HCT116 (cell line): ENCODE measurements at regions not wholly inside any gene's neighbourhood (a gene's known extent, or its start where the extent isn't known, plus 50 kb on each side); places are given as distances from the start of the nearest gene placed in this dataset.

ENCODE experiments used
- ATAC-seq: fragments of 200-7000 bp; cut with Tn5 transposase; 2 replicates; pipeline ENCODE4 v1.9.1; 2020; ENCODE audit warnings: mild to moderate bottlenecking, moderate library complexity
- BruUV-seq: library from RNA; stranded (reverse); fragments of 400-500 nt; replicated peaks from 2 replicates; lab custom pipeline; 2021; lab: Mats Ljungman, UMichigan
- CTCF ChIA-PET: fragments of 300-600 bp; sonication (Branson Sonifier 250); formaldehyde crosslinking; loops from one replicate; lab custom pipeline; 2021; ENCODE audit warnings: antibody characterized with exemption; lab: Charles Lee
- POLR2A ChIA-PET: fragments of 300-600, 350-600 bp; sonication (Branson Sonifier 250); formaldehyde crosslinking; loops from one replicate; lab custom pipeline; 2021; ENCODE audit warnings: antibody characterized with exemption; lab: Charles Lee
- RAD21 ChIA-PET, 2 experiments: fragments of 300-600 bp; sonication (Branson Sonifier 250); formaldehyde crosslinking; loops; one replicate each; lab custom pipeline; 2023; ENCODE audit warnings: low total read pairs in 2 of 2; ENCODE audit not compliant: uncharacterized antibody in 2 of 2, unreplicated experiment in 2 of 2, low non-redundant PET in 1 of 2; lab: Charles Lee
- DNase-seq: peaks from one replicate; pipeline ENCODE4 v3.0.0-alpha.2; 2010; ENCODE audit warnings: low read depth, low spot score
- H2AFZ ChIP-seq: fragments of 200-600 bp; shearing (Covaris generic), sonication (generic); 2 replicates; pipeline ENCODE4 v1.6.1; 2017; ENCODE audit warnings: low read depth, mixed run types, mixed read lengths, antibody characterized with exemption, low read length; ENCODE audit not compliant: poor library complexity, severe bottlenecking
- H3K27ac ChIP-seq: 2 replicates; pipeline ENCODE4 v1.5.1; 2012; ENCODE audit warnings: low read depth, low read length
- H3K27me3 ChIP-seq: fragments of 200-600 bp; sonication (generic); 2 replicates; pipeline ENCODE4 v1.6.1; 2016; ENCODE audit warnings: mixed run types, low read length, mixed read lengths; ENCODE audit not compliant: insufficient read depth
- H3K36me3 ChIP-seq, 2 experiments: fragments of 200-500 bp in 1 of 2; fragments of 200-600 bp in 1 of 2; sonication (Bioruptor generic) in 1 of 2; sonication (generic) in 1 of 2; 2 replicates each; pipeline versions ENCODE4 v1.5.1 to v1.6.1; 2014 to 2016; ENCODE audit warnings: low read length in 2 of 2, inconsistent platforms in 1 of 2, mixed read lengths in 1 of 2, mixed run types in 1 of 2; ENCODE audit not compliant: insufficient read depth in 2 of 2, control insufficient read depth in 1 of 2
- H3K4me1 ChIP-seq, 2 experiments: fragments of 200-600 bp in 1 of 2; sonication (generic) in 1 of 2; 2 replicates each; pipeline versions ENCODE4 v1.5.1 to v1.6.1; 2012 to 2017; ENCODE audit warnings: low read length in 2 of 2, inconsistent platforms in 1 of 2, mild to moderate bottlenecking in 1 of 2, mixed read lengths in 1 of 2, mixed run types in 1 of 2, moderate library complexity in 1 of 2; ENCODE audit not compliant: insufficient read depth in 2 of 2, control insufficient read depth in 1 of 2
- H3K4me2 ChIP-seq: fragments of 200-600 bp; sonication (generic); 2 replicates; pipeline ENCODE4 v1.6.1; 2017; ENCODE audit warnings: mixed run types, low read length, mixed read lengths
- H3K4me3 ChIP-seq, 2 experiments: fragments of 200-600 bp in 1 of 2; sonication (generic) in 1 of 2; replicated peaks in 1 of 2; 2 replicates each; pipeline ENCODE4 v1.5.1; 2011 to 2016; ENCODE audit warnings: low read length in 2 of 2, control low read depth in 1 of 2, low read depth in 1 of 2, mild to moderate bottlenecking in 1 of 2, mixed read lengths in 1 of 2, mixed run types in 1 of 2
- H3K79me2 ChIP-seq: fragments of 200-600 bp; sonication (generic); 2 replicates; pipeline ENCODE4 v1.6.1; 2017; ENCODE audit warnings: mild to moderate bottlenecking, mixed run types, low read length, moderate library complexity, mixed read lengths; ENCODE audit not compliant: insufficient read depth
- H3K9ac ChIP-seq: fragments of 200-600 bp; sonication (generic); 2 replicates; pipeline ENCODE4 v1.6.1; 2016; ENCODE audit warnings: low read length, mixed read lengths
- H3K9me2 ChIP-seq: fragments of 200-600 bp; sonication (generic), shearing (Covaris generic); 2 replicates; pipeline ENCODE4 v1.6.1; 2017; ENCODE audit warnings: mixed run types, mild to moderate bottlenecking, moderate library complexity; ENCODE audit not compliant: insufficient read depth
- H3K9me3 ChIP-seq, 2 experiments: fragments of 200-500 bp in 1 of 2; fragments of 200-600 bp in 1 of 2; sonication (Bioruptor generic) in 1 of 2; sonication (generic) in 1 of 2; 2 replicates each; pipeline ENCODE4 v1.6.1; 2014 to 2017; ENCODE audit warnings: low read length in 2 of 2, mixed read lengths in 2 of 2, inconsistent platforms in 1 of 2, low read depth in 1 of 2, mild to moderate bottlenecking in 1 of 2, mixed run types in 1 of 2, moderate library complexity in 1 of 2; ENCODE audit not compliant: control insufficient read depth in 1 of 2, insufficient read depth in 1 of 2
- H4K20me1 ChIP-seq: fragments of 200-600 bp; sonication (generic), shearing (Covaris generic); 2 replicates; pipeline ENCODE4 v1.6.1; 2017; ENCODE audit warnings: mixed run types, mild to moderate bottlenecking, moderate library complexity; ENCODE audit not compliant: insufficient read depth
- ATF3 ChIP-seq: IDR thresholded peaks from 2 replicates; pipeline ENCODE4 v1.6.1; 2012
- CEBPB ChIP-seq: IDR thresholded peaks from 2 replicates; pipeline ENCODE4 v1.6.1; 2012; ENCODE audit warnings: low read depth
- CTCF ChIP-seq, 3 experiments: fragments of 200-600 bp in 1 of 3; sonication (generic) in 1 of 3; IDR thresholded peaks in 2 of 3; conservative IDR thresholded peaks in 1 of 3; 2 replicates each; pipeline ENCODE4 v1.5.1; 2012 to 2017; ENCODE audit warnings: low read depth in 2 of 3, low read length in 2 of 3, antibody characterized with exemption in 1 of 3, borderline replicate concordance in 1 of 3, control low read depth in 1 of 3, mild to moderate bottlenecking in 1 of 3, mixed read lengths in 1 of 3, mixed run types in 1 of 3, moderate library complexity in 1 of 3; ENCODE audit not compliant: insufficient read depth in 1 of 3
- EGR1 ChIP-seq: IDR thresholded peaks from 2 replicates; pipeline ENCODE4 v1.6.1; 2012; ENCODE audit warnings: low read depth
- ELF1 ChIP-seq: IDR thresholded peaks from 2 replicates; pipeline ENCODE4 v1.6.1; 2012; ENCODE audit warnings: low read depth, borderline replicate concordance
- EZH2 ChIP-seq: fragments of 200-600 bp; sonication (generic); IDR thresholded peaks from 2 replicates; pipeline ENCODE4 v1.6.1; 2017; ENCODE audit warnings: antibody characterized with exemption, mixed run types
- EZH2phosphoT487 ChIP-seq: fragments of 200-600 bp; IDR thresholded peaks from 2 replicates; pipeline ENCODE4 v1.6.1; 2018; ENCODE audit warnings: antibody characterized with exemption, borderline replicate concordance
- FOSL1 ChIP-seq: IDR thresholded peaks from 2 replicates; pipeline ENCODE4 v1.6.1; 2012; ENCODE audit warnings: low read depth
- JUND ChIP-seq: IDR thresholded peaks from 2 replicates; pipeline ENCODE4 v1.6.1; 2012
- MAX ChIP-seq: IDR thresholded peaks from 2 replicates; pipeline ENCODE4 v1.6.1; 2012
- POLR2A ChIP-seq: IDR thresholded peaks from 2 replicates; pipeline ENCODE4 v1.7.0; 2011; ENCODE audit warnings: borderline replicate concordance; ENCODE audit not compliant: insufficient read depth, insufficient read length; ENCODE audit errors: extremely low read depth
- REST ChIP-seq: IDR thresholded peaks from 2 replicates; pipeline ENCODE4 v1.6.1; 2012; ENCODE audit warnings: low read depth
- SIN3A ChIP-seq: IDR thresholded peaks from 2 replicates; pipeline ENCODE4 v1.6.1; 2012; ENCODE audit warnings: low read depth
- SP1 ChIP-seq: IDR thresholded peaks from 2 replicates; pipeline ENCODE4 v1.6.1; 2012; ENCODE audit warnings: low read depth
- SRF ChIP-seq: IDR thresholded peaks from 2 replicates; pipeline ENCODE4 v1.6.1; 2012; ENCODE audit warnings: low read depth
- YY1 ChIP-seq: IDR thresholded peaks from 2 replicates; pipeline ENCODE4 v1.6.1; 2011; ENCODE audit warnings: low read length, low read depth, moderate library complexity, mild to moderate bottlenecking; ENCODE audit not compliant: insufficient replicate concordance; ENCODE audit errors: extremely low read depth
- ZBTB33 ChIP-seq: IDR thresholded peaks from 2 replicates; pipeline ENCODE4 v1.6.1; 2011; ENCODE audit warnings: mild to moderate bottlenecking, low read length, moderate library complexity; ENCODE audit not compliant: insufficient replicate concordance; ENCODE audit errors: extremely low read depth
- ZFX ChIP-seq: fragments of 450-650 bp; IDR thresholded peaks from 2 replicates; pipeline ENCODE4 v1.6.1; 2017
- ZNF274 ChIP-seq: fragments of 200-500 bp; sonication (Bioruptor generic); IDR thresholded peaks from 2 replicates; pipeline ENCODE4 v1.6.1; 2014; ENCODE audit warnings: mild to moderate bottlenecking, low read depth, low read length, inconsistent platforms
- intact Hi-C: fragments of 100-400 bp; cut with micrococcal nuclease; formaldehyde crosslinking; loops from 2 replicates; pipeline ENCODE4 v1.10.0; 2022

GRCh38 chr14:23697680-23698079 lies 61.5 kb downstream of the DHRS2 start:
- Histone ChIP-seq H3K79me2 (no peaks in the 10 kb centered on the region), H3K9ac (no peak overlapping the region), H3K9me3 (no peaks in the 10 kb centered on the region), H4K20me1 (no peaks in the 10 kb centered on the region), H3K36me3 (no peaks in the 10 kb centered on the region), H3K4me3 (no peak overlapping the region), H3K4me2 (no peak overlapping the region), H3K4me1 (peaks cover 3 to 6% of the 10 kb centered on the region in 2 experiments; a peak in 1 of 4 replicates), H3K27ac (no peak overlapping the region), H2AFZ (no peak overlapping the region), H3K27me3 (0 out of 2 replicates have a peak, but pooled peaks cover 6% of the 10 kb centered on the region), H3K9me2 (no peaks in the 10 kb centered on the region)
- no TSS peak for BruUV-seq
- ATAC-seq (no peak), DNase-seq (no peak)
- CTCF ChIA-PET: interaction anchor here (1.1 kb wide), 1 partner anchor 66 kb away, joined by 3 read pairs; no protein-coding TSS in a partner anchor
- RAD21 ChIA-PET: no interaction called here
- intact Hi-C loops: no loop called here
- POLR2A ChIA-PET: no interaction called here
- no peak for TF ChIP-seq ELF1
- no peak for TF ChIP-seq EZH2phosphoT487
- TF ChIP-seq SIN3A: no peak
- TF ChIP-seq MAX: no peak
- no peak for TF ChIP-seq SP1
- no peak for TF ChIP-seq POLR2A
- TF ChIP-seq ATF3: no peak
- no peak for TF ChIP-seq ZBTB33
- TF ChIP-seq REST: no peak
- TF ChIP-seq ZFX: no peak
- TF ChIP-seq SRF: no peak
- TF ChIP-seq YY1: no peak
- no peak for TF ChIP-seq CTCF (IDR thresholded peaks at IDR 0.05 in 2 of 3, conservative IDR thresholded peaks at IDR 0.05 in 1 of 3; ENCODE audit: borderline replicate concordance in 1 of 3, insufficient read depth in 1 of 3, low read depth in 2 of 3, low read length in 2 of 3)
- TF ChIP-seq CEBPB: no peak
- TF ChIP-seq ZNF274: no peak
- TF ChIP-seq EZH2: no peak
- no peak for TF ChIP-seq FOSL1
- TF ChIP-seq EGR1: no peak
- no peak for TF ChIP-seq JUND
